ENCODE measurements at regions not wholly inside any gene's neighbourhood (a gene's known extent, or its start where the extent isn't known, plus 50 kb on each side); places are given as distances from the start of the nearest gene placed in this dataset.
A peak's percentile ranks its signal among the peaks of the same experiment; 100 is the strongest.

- DNase-seq (ENCODE audit: low read depth) = no peak
Measured at GRCh38 chr3:22928216-22929110, 274.7 kb upstream of the UBE2E2 start.

GRCh38 chr3:22933051-22933840 lies 269.9 kb upstream of the UBE2E2 start:
- DNase-seq (ENCODE audit: low read depth) = no peak

- no peak for DNase-seq (ENCODE audit: low read depth)
Measured at GRCh38 chr3:22933841-22934116, 269.3 kb upstream of the UBE2E2 start.

- DNase-seq (ENCODE audit: low read depth) = no peak
Measured at GRCh38 chr3:22935040-22935439, 268.1 kb upstream of the UBE2E2 start.

- DNase-seq (ENCODE audit: low read depth) = no peak
Measured at GRCh38 chr3:22937536-22937935, 265.6 kb upstream of the UBE2E2 start.

- DNase-seq (ENCODE audit: low read depth) = no peak
Measured at GRCh38 chr3:22938739-22939138, 264.4 kb upstream of the UBE2E2 start.

- DNase-seq (ENCODE audit: low read depth) = no peak
Measured at GRCh38 chr3:22939349-22939748, 263.8 kb upstream of the UBE2E2 start.

GRCh38 chr3:22940285-22940684 lies 262.8 kb upstream of the UBE2E2 start:
- DNase-seq (ENCODE audit: low read depth) = no peak

- no peak for DNase-seq (ENCODE audit: low read depth)
Measured at GRCh38 chr3:22942981-22943380, 260.1 kb upstream of the UBE2E2 start.

- DNase-seq (ENCODE audit: low read depth) = peak; percentile 47
Measured at GRCh38 chr3:22947851-22948250, 255.3 kb upstream of the UBE2E2 start.

GRCh38 chr3:22951910-22952309 lies 251.2 kb upstream of the UBE2E2 start:
- DNase-seq (ENCODE audit: low read depth) = no peak

- no peak for DNase-seq (ENCODE audit: low read depth)
Measured at GRCh38 chr3:22952860-22953259, 250.3 kb upstream of the UBE2E2 start.

GRCh38 chr3:22959593-22959992 lies 243.5 kb upstream of the UBE2E2 start:
- no peak for DNase-seq (ENCODE audit: low read depth)

GRCh38 chr3:22960105-22960984 lies 242.8 kb upstream of the UBE2E2 start:
- DNase-seq (ENCODE audit: low read depth) = peak; percentile 64

- DNase-seq (ENCODE audit: low read depth) = no peak
Measured at GRCh38 chr3:22962244-22962643, 240.9 kb upstream of the UBE2E2 start.

- no peak for DNase-seq (ENCODE audit: low read depth)
Measured at GRCh38 chr3:22966349-22966748, 236.8 kb upstream of the UBE2E2 start.

- no peak for DNase-seq (ENCODE audit: low read depth)
Measured at GRCh38 chr3:22969276-22969675, 233.9 kb upstream of the UBE2E2 start.

GRCh38 chr3:22971497-22971896 lies 231.6 kb upstream of the UBE2E2 start:
- DNase-seq (ENCODE audit: low read depth) = no peak

- DNase-seq (ENCODE audit: low read depth) = no peak
Measured at GRCh38 chr3:22977042-22977441, 226.1 kb upstream of the UBE2E2 start.

- no peak for DNase-seq (ENCODE audit: low read depth)
Measured at GRCh38 chr3:22977650-22978289, 225.4 kb upstream of the UBE2E2 start.

GRCh38 chr3:22979581-22979980 lies 223.5 kb upstream of the UBE2E2 start:
- no peak for DNase-seq (ENCODE audit: low read depth)
